Suprapubic skin (tissue), 4 donors: ENCODE measurements at regions not wholly inside any gene's neighbourhood (a gene's known extent, or its start where the extent isn't known, plus 50 kb on each side); places are given as distances from the start of the nearest gene placed in this dataset.
A peak's percentile ranks its signal among the peaks of the same experiment; 100 is the strongest.

Source experiments
- DNase-seq, 2 donors: peaks; one replicate each; pipeline ENCODE4 v3.0.0-alpha.2; 2019; ENCODE audit warnings: low spot score in 2 of 2
- H3K27ac ChIP-seq: fragments of 200-600 bp; sonication (generic); one replicate; pipeline ENCODE4 v1.5.1; 2019
- H3K27me3 ChIP-seq: fragments of 200-600 bp; sonication (generic); one replicate; pipeline ENCODE4 v1.5.1; 2019
- H3K36me3 ChIP-seq: fragments of 200-600 bp; sonication (generic); one replicate; pipeline ENCODE4 v1.5.1; 2019
- H3K4me1 ChIP-seq: fragments of 200-600 bp; sonication (generic); one replicate; pipeline ENCODE4 v1.5.1; 2019
- H3K4me3 ChIP-seq: fragments of 200-600 bp; sonication (generic); one replicate; pipeline ENCODE4 v1.5.1; 2019; ENCODE audit warnings: mild to moderate bottlenecking
- H3K9me3 ChIP-seq: fragments of 200-600 bp; sonication (generic); one replicate; pipeline ENCODE4 v1.5.1; 2019
- EP300 ChIP-seq: sonication (generic); formaldehyde crosslinking; IDR thresholded peaks from one replicate; pipeline ENCODE4 v1.6.1; 2017; ENCODE audit warnings: antibody characterized with exemption
- POLR2A ChIP-seq, 2 donors: fragments of 450-650 bp; IDR thresholded peaks; one replicate each; pipeline ENCODE4 v1.6.1; 2017; ENCODE audit warnings: antibody characterized with exemption in 2 of 2, mild to moderate bottlenecking in 2 of 2, moderate library complexity in 2 of 2
- POLR2AphosphoS5 ChIP-seq, 3 donors: sonication (generic); formaldehyde crosslinking; IDR thresholded peaks; one replicate each; pipeline ENCODE4 v1.6.1; 2017; ENCODE audit warnings: antibody characterized with exemption in 3 of 3
- WGBS: methylation state at CpG from one replicate; pipeline ENCODE4 v1.1.5; 2018; 5-methylcytosine and 5-hydroxymethylcytosine counted together
- TF ChIP-seq, protein P1 (sequence below), 2 donors: fragments of 200-600 bp in 1 of 2; fragments of 450-650 bp in 1 of 2; sonication (generic) in 1 of 2; IDR thresholded peaks; one replicate each; pipeline ENCODE4 v1.5.1; 2016 to 2019; ENCODE audit warnings: antibody characterized with exemption in 2 of 2, mild to moderate bottlenecking in 1 of 2, moderate library complexity in 1 of 2

DNA sequence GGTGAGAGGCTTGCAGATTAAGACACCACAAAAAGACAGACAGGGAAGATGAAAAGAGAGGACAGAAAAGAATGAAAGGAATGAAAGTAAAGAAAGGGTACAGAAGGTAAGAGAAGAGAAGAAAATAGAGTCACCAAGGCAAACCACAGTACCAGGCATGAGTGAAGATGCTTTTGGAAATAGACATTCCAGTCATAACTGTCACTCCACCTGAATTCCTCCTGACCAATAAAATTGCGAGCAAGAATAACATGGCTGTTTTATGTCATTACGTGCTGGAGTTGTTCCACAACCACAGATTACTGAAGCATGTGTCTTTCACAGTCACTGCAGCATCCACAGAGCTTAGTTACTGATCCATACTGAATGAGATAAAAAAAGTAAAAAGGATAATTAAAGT is 864.9 kb upstream of the SLIT2 start:
- Histone ChIP-seq H3K27me3 (no peaks in the 10 kb centered on the region), H3K27ac (no peak overlapping the region), H3K4me3 (no peak overlapping the region), H3K4me1 (no peaks in the 10 kb centered on the region), H3K36me3 (no peaks in the 10 kb centered on the region), H3K9me3 (no peaks in the 10 kb centered on the region)
- 57% methylated on average over 2 of the region's 2 CpGs for WGBS
- TF ChIP-seq EP300 (no peak), POLR2AphosphoS5 (IDR thresholded peaks at IDR 0.05) (no peak), POLR2A (IDR thresholded peaks at IDR 0.05) (no peak)
- TF ChIP-seq, protein P1, sequence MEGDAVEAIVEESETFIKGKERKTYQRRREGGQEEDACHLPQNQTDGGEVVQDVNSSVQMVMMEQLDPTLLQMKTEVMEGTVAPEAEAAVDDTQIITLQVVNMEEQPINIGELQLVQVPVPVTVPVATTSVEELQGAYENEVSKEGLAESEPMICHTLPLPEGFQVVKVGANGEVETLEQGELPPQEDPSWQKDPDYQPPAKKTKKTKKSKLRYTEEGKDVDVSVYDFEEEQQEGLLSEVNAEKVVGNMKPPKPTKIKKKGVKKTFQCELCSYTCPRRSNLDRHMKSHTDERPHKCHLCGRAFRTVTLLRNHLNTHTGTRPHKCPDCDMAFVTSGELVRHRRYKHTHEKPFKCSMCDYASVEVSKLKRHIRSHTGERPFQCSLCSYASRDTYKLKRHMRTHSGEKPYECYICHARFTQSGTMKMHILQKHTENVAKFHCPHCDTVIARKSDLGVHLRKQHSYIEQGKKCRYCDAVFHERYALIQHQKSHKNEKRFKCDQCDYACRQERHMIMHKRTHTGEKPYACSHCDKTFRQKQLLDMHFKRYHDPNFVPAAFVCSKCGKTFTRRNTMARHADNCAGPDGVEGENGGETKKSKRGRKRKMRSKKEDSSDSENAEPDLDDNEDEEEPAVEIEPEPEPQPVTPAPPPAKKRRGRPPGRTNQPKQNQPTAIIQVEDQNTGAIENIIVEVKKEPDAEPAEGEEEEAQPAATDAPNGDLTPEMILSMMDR (IDR thresholded peaks at IDR 0.05) = no peak
- DNase-seq = no peak

DNA sequence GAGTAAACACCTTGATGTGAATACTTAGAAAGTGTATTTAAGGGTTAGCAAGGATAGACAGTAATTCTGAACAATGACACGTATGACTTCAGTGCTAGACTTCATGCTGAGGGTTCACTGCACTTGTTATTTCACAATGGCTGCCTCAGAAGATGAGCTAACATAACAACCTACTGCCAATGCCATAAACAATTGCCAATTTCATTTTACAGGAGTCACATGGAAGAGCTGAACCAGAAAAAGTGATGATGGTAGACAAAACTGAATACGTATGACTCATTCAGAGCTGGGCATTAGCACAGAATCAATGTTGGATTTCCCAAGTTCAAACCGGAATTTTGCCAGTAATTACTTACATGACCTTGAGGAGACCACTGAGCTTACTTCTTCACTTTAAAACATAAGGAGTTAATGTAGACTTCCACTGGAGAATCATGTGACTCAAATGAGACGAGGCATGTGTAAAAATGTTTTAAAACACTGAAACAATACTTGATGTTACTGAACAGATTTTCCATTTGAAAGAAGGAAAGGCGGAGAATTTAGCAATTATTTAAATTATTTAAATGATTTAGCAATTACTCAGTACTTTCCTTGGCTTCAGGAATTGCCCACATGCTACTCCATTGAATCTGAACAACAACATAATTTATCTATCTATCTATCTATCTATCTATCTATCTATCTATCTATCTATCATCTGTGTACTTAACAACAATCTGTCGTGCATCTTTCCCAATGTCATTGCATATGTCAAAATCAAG is 868.5 kb upstream of the SLIT2 start:
- H3K36me3 ChIP-seq = no peaks in the 10 kb centered on the region
- WGBS = 49% methylated on average over 6 of the region's 6 CpGs
- no peak for DNase-seq
- H3K9me3 ChIP-seq = no peaks in the 10 kb centered on the region
- TF ChIP-seq POLR2AphosphoS5 (IDR thresholded peaks at IDR 0.05) = peak in 1 of 3 donors; percentile 16
- TF ChIP-seq, protein P1 (IDR thresholded peaks at IDR 0.05) = no peak
- no peaks in the 10 kb centered on the region for H3K27me3 ChIP-seq
- H3K4me1 ChIP-seq = no peaks in the 10 kb centered on the region
- no peak overlapping the region for H3K4me3 ChIP-seq
- H3K27ac ChIP-seq = no peak overlapping the region

DNA sequence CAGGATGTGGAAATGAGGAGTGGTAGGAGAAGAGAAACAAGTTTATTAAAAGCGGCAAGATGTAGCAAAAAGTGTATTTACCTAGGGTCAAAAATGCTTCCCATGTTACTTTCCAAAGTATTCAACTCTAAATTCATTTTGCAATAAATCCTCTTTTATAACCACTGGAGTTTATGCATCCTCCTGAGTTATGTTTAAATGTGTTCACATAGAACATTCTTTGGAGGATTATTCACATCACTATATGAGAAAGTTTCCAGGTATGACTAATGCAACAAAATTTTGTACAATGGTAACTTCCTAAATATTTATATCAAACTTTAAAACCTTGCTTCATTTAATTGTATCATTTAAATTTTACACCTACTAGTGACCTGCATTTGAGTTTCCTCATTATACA is 870.6 kb upstream of the SLIT2 start:
- DNase-seq = no peak
- Histone ChIP-seq H3K4me1 (no peaks in the 10 kb centered on the region), H3K4me3 (no peak overlapping the region), H3K36me3 (no peaks in the 10 kb centered on the region), H3K27ac (no peak overlapping the region), H3K9me3 (no peaks in the 10 kb centered on the region), H3K27me3 (no peaks in the 10 kb centered on the region)
- TF ChIP-seq POLR2AphosphoS5 (IDR thresholded peaks at IDR 0.05) (no peak), EP300 (no peak), POLR2A (IDR thresholded peaks at IDR 0.05) (no peak)
- WGBS = 67% methylated on average over 1 of the region's 1 CpG

DNA sequence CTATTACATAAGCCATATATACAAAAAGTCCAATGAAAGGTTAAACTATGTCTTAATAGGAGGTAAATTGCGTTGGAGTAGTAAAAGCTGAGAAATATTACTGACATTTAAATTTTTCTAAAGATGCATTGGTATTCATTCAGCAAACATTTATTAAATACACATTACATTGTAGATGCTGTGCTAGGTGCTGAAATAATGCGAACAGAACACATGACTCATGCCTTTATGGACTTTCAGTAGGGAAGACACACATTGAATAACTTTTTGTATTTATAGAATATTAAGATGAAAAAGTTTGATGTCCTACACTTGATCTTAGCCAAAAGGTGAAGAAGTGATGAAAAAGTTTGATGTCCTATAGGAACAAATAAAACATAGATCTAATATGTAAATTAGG is 871.1 kb upstream of the SLIT2 start:
- Histone ChIP-seq H3K27ac (no peak overlapping the region), H3K4me3 (no peak overlapping the region), H3K36me3 (no peaks in the 10 kb centered on the region), H3K4me1 (no peaks in the 10 kb centered on the region), H3K27me3 (no peaks in the 10 kb centered on the region), H3K9me3 (no peaks in the 10 kb centered on the region)
- no peak for DNase-seq
- TF ChIP-seq, protein P1 (IDR thresholded peaks at IDR 0.05) = no peak
- TF ChIP-seq POLR2AphosphoS5 (IDR thresholded peaks at IDR 0.05) (no peak), POLR2A (IDR thresholded peaks at IDR 0.05) (no peak), EP300 (no peak)
- WGBS = 74% methylated on average over 2 of the region's 2 CpGs

DNA sequence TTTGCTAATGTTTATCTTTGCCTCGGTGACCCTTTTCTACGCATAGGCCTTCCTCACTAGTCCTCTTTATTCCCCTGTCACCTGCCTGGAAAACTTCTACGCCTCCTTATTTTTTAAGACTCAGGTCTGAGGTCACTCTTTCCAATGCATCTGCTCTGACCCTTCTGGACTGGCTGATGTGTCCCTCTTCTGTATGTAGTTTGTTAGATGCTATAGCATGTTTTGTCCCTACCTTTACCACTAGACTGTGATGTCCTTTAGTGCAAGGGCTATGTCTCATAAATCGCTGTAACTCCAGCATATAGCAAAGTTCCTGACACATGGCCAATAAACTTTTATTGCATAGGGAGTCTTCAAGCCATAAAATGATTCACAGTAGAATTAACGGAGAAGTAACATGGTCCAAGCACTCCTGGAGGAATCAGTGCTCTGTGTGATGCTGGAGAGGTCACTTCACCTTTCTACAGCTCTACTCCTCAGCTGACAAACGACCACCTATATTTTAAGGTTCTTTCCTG is 872.5 kb upstream of the SLIT2 start:
- DNase-seq = no peak
- Histone ChIP-seq H3K27ac (no peak overlapping the region), H3K9me3 (no peaks in the 10 kb centered on the region), H3K4me1 (no peaks in the 10 kb centered on the region), H3K36me3 (no peaks in the 10 kb centered on the region), H3K4me3 (no peak overlapping the region), H3K27me3 (no peaks in the 10 kb centered on the region)
- TF ChIP-seq, protein P1 (IDR thresholded peaks at IDR 0.05) = no peak
- no peak for TF ChIP-seq POLR2AphosphoS5 (IDR thresholded peaks at IDR 0.05)
- no peak for TF ChIP-seq POLR2A (IDR thresholded peaks at IDR 0.05)
- no peak for TF ChIP-seq EP300
- 64% methylated on average over 6 of the region's 6 CpGs for WGBS
